HCT116 (cell line): ENCODE measurements at regions not wholly inside any gene's neighbourhood (a gene's known extent, or its start where the extent isn't known, plus 50 kb on each side); places are given as distances from the start of the nearest gene placed in this dataset.

Experiments used
- ATAC-seq: fragments of 200-7000 bp; cut with Tn5 transposase; 2 replicates; pipeline ENCODE4 v1.9.1; 2020; ENCODE audit warnings: mild to moderate bottlenecking, moderate library complexity
- BruUV-seq: library from RNA; stranded (reverse); fragments of 400-500 nt; replicated peaks from 2 replicates; lab custom pipeline; 2021; lab: Mats Ljungman, UMichigan
- CTCF ChIA-PET: fragments of 300-600 bp; sonication (Branson Sonifier 250); formaldehyde crosslinking; loops from one replicate; lab custom pipeline; 2021; ENCODE audit warnings: antibody characterized with exemption; lab: Charles Lee
- POLR2A ChIA-PET: fragments of 300-600, 350-600 bp; sonication (Branson Sonifier 250); formaldehyde crosslinking; loops from one replicate; lab custom pipeline; 2021; ENCODE audit warnings: antibody characterized with exemption; lab: Charles Lee
- RAD21 ChIA-PET, 2 experiments: fragments of 300-600 bp; sonication (Branson Sonifier 250); formaldehyde crosslinking; loops; one replicate each; lab custom pipeline; 2023; ENCODE audit warnings: low total read pairs in 2 of 2; ENCODE audit not compliant: uncharacterized antibody in 2 of 2, unreplicated experiment in 2 of 2, low non-redundant PET in 1 of 2; lab: Charles Lee
- DNase-seq: peaks from one replicate; pipeline ENCODE4 v3.0.0-alpha.2; 2010; ENCODE audit warnings: low read depth, low spot score
- H2AFZ ChIP-seq: fragments of 200-600 bp; shearing (Covaris generic), sonication (generic); 2 replicates; pipeline ENCODE4 v1.6.1; 2017; ENCODE audit warnings: low read depth, mixed run types, mixed read lengths, antibody characterized with exemption, low read length; ENCODE audit not compliant: poor library complexity, severe bottlenecking
- H3K27ac ChIP-seq: 2 replicates; pipeline ENCODE4 v1.5.1; 2012; ENCODE audit warnings: low read depth, low read length
- H3K27me3 ChIP-seq: fragments of 200-600 bp; sonication (generic); 2 replicates; pipeline ENCODE4 v1.6.1; 2016; ENCODE audit warnings: mixed run types, low read length, mixed read lengths; ENCODE audit not compliant: insufficient read depth
- H3K36me3 ChIP-seq, 2 experiments: fragments of 200-500 bp in 1 of 2; fragments of 200-600 bp in 1 of 2; sonication (Bioruptor generic) in 1 of 2; sonication (generic) in 1 of 2; 2 replicates each; pipeline versions ENCODE4 v1.5.1 to v1.6.1; 2014 to 2016; ENCODE audit warnings: low read length in 2 of 2, inconsistent platforms in 1 of 2, mixed read lengths in 1 of 2, mixed run types in 1 of 2; ENCODE audit not compliant: insufficient read depth in 2 of 2, control insufficient read depth in 1 of 2
- H3K4me1 ChIP-seq, 2 experiments: fragments of 200-600 bp in 1 of 2; sonication (generic) in 1 of 2; 2 replicates each; pipeline versions ENCODE4 v1.5.1 to v1.6.1; 2012 to 2017; ENCODE audit warnings: low read length in 2 of 2, inconsistent platforms in 1 of 2, mild to moderate bottlenecking in 1 of 2, mixed read lengths in 1 of 2, mixed run types in 1 of 2, moderate library complexity in 1 of 2; ENCODE audit not compliant: insufficient read depth in 2 of 2, control insufficient read depth in 1 of 2
- H3K4me2 ChIP-seq: fragments of 200-600 bp; sonication (generic); 2 replicates; pipeline ENCODE4 v1.6.1; 2017; ENCODE audit warnings: mixed run types, low read length, mixed read lengths
- H3K4me3 ChIP-seq, 2 experiments: fragments of 200-600 bp in 1 of 2; sonication (generic) in 1 of 2; replicated peaks in 1 of 2; 2 replicates each; pipeline ENCODE4 v1.5.1; 2011 to 2016; ENCODE audit warnings: low read length in 2 of 2, control low read depth in 1 of 2, low read depth in 1 of 2, mild to moderate bottlenecking in 1 of 2, mixed read lengths in 1 of 2, mixed run types in 1 of 2
- H3K79me2 ChIP-seq: fragments of 200-600 bp; sonication (generic); 2 replicates; pipeline ENCODE4 v1.6.1; 2017; ENCODE audit warnings: mild to moderate bottlenecking, mixed run types, low read length, moderate library complexity, mixed read lengths; ENCODE audit not compliant: insufficient read depth
- H3K9ac ChIP-seq: fragments of 200-600 bp; sonication (generic); 2 replicates; pipeline ENCODE4 v1.6.1; 2016; ENCODE audit warnings: low read length, mixed read lengths
- H3K9me2 ChIP-seq: fragments of 200-600 bp; sonication (generic), shearing (Covaris generic); 2 replicates; pipeline ENCODE4 v1.6.1; 2017; ENCODE audit warnings: mixed run types, mild to moderate bottlenecking, moderate library complexity; ENCODE audit not compliant: insufficient read depth
- H3K9me3 ChIP-seq, 2 experiments: fragments of 200-500 bp in 1 of 2; fragments of 200-600 bp in 1 of 2; sonication (Bioruptor generic) in 1 of 2; sonication (generic) in 1 of 2; 2 replicates each; pipeline ENCODE4 v1.6.1; 2014 to 2017; ENCODE audit warnings: low read length in 2 of 2, mixed read lengths in 2 of 2, inconsistent platforms in 1 of 2, low read depth in 1 of 2, mild to moderate bottlenecking in 1 of 2, mixed run types in 1 of 2, moderate library complexity in 1 of 2; ENCODE audit not compliant: control insufficient read depth in 1 of 2, insufficient read depth in 1 of 2
- H4K20me1 ChIP-seq: fragments of 200-600 bp; sonication (generic), shearing (Covaris generic); 2 replicates; pipeline ENCODE4 v1.6.1; 2017; ENCODE audit warnings: mixed run types, mild to moderate bottlenecking, moderate library complexity; ENCODE audit not compliant: insufficient read depth
- CEBPB ChIP-seq: IDR thresholded peaks from 2 replicates; pipeline ENCODE4 v1.6.1; 2012; ENCODE audit warnings: low read depth
- ELF1 ChIP-seq: IDR thresholded peaks from 2 replicates; pipeline ENCODE4 v1.6.1; 2012; ENCODE audit warnings: low read depth, borderline replicate concordance
- EZH2 ChIP-seq: fragments of 200-600 bp; sonication (generic); IDR thresholded peaks from 2 replicates; pipeline ENCODE4 v1.6.1; 2017; ENCODE audit warnings: antibody characterized with exemption, mixed run types
- EZH2phosphoT487 ChIP-seq: fragments of 200-600 bp; IDR thresholded peaks from 2 replicates; pipeline ENCODE4 v1.6.1; 2018; ENCODE audit warnings: antibody characterized with exemption, borderline replicate concordance
- FOSL1 ChIP-seq: IDR thresholded peaks from 2 replicates; pipeline ENCODE4 v1.6.1; 2012; ENCODE audit warnings: low read depth
- POLR2A ChIP-seq: IDR thresholded peaks from 2 replicates; pipeline ENCODE4 v1.7.0; 2011; ENCODE audit warnings: borderline replicate concordance; ENCODE audit not compliant: insufficient read depth, insufficient read length; ENCODE audit errors: extremely low read depth
- POLR2AphosphoS5 ChIP-seq: IDR thresholded peaks from 2 replicates; pipeline ENCODE4 v1.6.1; 2011; ENCODE audit warnings: mild to moderate bottlenecking, low read depth, low read length, moderate library complexity
- RAD21 ChIP-seq: IDR thresholded peaks from 2 replicates; pipeline ENCODE4 v1.6.1; 2012; ENCODE audit warnings: low read depth, mild to moderate bottlenecking
- SP1 ChIP-seq: IDR thresholded peaks from 2 replicates; pipeline ENCODE4 v1.6.1; 2012; ENCODE audit warnings: low read depth
- SRF ChIP-seq: IDR thresholded peaks from 2 replicates; pipeline ENCODE4 v1.6.1; 2012; ENCODE audit warnings: low read depth
- TCF7L2 ChIP-seq: IDR thresholded peaks from 2 replicates; pipeline ENCODE4 v1.7.0; 2011; ENCODE audit warnings: borderline replicate concordance, inconsistent platforms; ENCODE audit not compliant: insufficient read depth, insufficient read length; ENCODE audit errors: extremely low read depth
- YY1 ChIP-seq: IDR thresholded peaks from 2 replicates; pipeline ENCODE4 v1.6.1; 2011; ENCODE audit warnings: low read length, low read depth, moderate library complexity, mild to moderate bottlenecking; ENCODE audit not compliant: insufficient replicate concordance; ENCODE audit errors: extremely low read depth
- ZFX ChIP-seq: fragments of 450-650 bp; IDR thresholded peaks from 2 replicates; pipeline ENCODE4 v1.6.1; 2017
- intact Hi-C: fragments of 100-400 bp; cut with micrococcal nuclease; formaldehyde crosslinking; loops from 2 replicates; pipeline ENCODE4 v1.10.0; 2022
- TF ChIP-seq, protein P1 (sequence below): IDR thresholded peaks from 2 replicates; pipeline ENCODE4 v1.6.1; 2011; ENCODE audit warnings: mild to moderate bottlenecking, low read length, moderate library complexity; ENCODE audit not compliant: insufficient replicate concordance; ENCODE audit errors: extremely low read depth
- TF ChIP-seq, protein P2 (sequence below): IDR thresholded peaks from 2 replicates; pipeline ENCODE4 v1.6.1; 2012
- TF ChIP-seq, protein P3 (sequence below), 3 experiments: fragments of 200-600 bp in 1 of 3; sonication (generic) in 1 of 3; IDR thresholded peaks in 2 of 3; conservative IDR thresholded peaks in 1 of 3; 2 replicates each; pipeline ENCODE4 v1.5.1; 2012 to 2017; ENCODE audit warnings: low read depth in 2 of 3, low read length in 2 of 3, antibody characterized with exemption in 1 of 3, borderline replicate concordance in 1 of 3, control low read depth in 1 of 3, mild to moderate bottlenecking in 1 of 3, mixed read lengths in 1 of 3, mixed run types in 1 of 3, moderate library complexity in 1 of 3; ENCODE audit not compliant: insufficient read depth in 1 of 3
- TF ChIP-seq, protein P4 (sequence below): IDR thresholded peaks from 2 replicates; pipeline ENCODE4 v1.6.1; 2012

DNA sequence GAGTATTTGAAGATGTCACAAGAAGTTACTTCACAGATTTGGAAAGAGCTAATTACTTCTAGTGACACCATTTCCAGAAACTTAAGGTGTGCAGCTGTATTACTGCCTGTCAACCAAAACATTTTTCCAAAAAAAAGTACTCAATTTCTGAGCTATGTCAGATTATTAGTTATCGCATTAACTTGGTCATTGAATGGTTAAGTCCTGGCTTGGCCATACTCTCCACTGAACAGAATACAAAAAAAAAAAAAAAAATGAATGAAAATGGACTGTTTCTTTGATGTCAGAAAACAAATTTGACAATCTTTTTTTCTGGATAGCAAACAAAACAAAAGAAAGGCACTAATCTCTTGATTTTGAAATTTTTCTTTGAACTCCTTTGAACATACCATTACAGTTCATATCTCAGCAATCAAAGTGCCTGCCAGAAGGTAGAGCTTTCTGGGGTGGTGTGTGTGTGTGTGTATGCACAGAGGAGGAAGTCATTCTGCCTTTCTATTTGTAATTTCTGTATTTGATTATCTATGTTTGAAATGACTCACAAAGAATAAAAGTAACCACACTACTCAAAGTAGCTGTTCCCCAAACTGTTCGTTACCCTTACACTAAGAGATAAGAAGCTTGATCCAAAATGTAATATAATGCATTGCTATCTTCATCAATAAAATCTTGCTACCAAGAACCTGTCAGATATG, 210.8 kb upstream of the FUT9 start (continued):
- TF ChIP-seq, protein P1, sequence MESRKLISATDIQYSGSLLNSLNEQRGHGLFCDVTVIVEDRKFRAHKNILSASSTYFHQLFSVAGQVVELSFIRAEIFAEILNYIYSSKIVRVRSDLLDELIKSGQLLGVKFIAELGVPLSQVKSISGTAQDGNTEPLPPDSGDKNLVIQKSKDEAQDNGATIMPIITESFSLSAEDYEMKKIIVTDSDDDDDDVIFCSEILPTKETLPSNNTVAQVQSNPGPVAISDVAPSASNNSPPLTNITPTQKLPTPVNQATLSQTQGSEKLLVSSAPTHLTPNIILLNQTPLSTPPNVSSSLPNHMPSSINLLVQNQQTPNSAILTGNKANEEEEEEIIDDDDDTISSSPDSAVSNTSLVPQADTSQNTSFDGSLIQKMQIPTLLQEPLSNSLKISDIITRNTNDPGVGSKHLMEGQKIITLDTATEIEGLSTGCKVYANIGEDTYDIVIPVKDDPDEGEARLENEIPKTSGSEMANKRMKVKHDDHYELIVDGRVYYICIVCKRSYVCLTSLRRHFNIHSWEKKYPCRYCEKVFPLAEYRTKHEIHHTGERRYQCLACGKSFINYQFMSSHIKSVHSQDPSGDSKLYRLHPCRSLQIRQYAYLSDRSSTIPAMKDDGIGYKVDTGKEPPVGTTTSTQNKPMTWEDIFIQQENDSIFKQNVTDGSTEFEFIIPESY, result no peak
- TF ChIP-seq POLR2AphosphoS5, result no peak
- no peak for TF ChIP-seq FOSL1
- TF ChIP-seq, protein P2, sequence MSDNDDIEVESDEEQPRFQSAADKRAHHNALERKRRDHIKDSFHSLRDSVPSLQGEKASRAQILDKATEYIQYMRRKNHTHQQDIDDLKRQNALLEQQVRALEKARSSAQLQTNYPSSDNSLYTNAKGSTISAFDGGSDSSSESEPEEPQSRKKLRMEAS, result no peak
- TF ChIP-seq POLR2A, result no peak
- TF ChIP-seq TCF7L2, result no peak
- no peak for TF ChIP-seq ELF1
- no peak for TF ChIP-seq SP1
- TF ChIP-seq YY1, result no peak

DNA sequence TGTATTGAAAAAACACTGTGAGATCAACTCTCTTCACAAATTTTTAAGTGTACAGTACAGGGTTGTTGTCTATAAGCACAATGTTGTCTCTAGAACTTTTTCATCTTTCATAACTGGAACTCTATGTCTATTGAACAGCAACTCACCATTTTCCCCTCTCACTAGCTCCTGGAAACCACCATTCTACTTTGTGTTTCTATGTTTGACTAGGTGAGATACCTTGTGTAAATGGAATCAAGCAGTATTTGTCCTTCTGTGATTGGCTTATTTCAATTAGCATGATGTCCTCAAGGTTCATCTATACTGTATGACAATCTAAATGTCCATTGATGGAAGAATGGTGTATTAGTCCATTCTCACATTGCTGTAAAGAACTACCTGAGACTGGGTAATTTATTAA, 210.1 kb upstream of the FUT9 start:
- no peak for DNase-seq
- ChIA-PET POLR2A (no interaction called here), CTCF (no interaction called here), RAD21 (no interaction called here)
- Histone ChIP-seq H3K27me3 (no peaks in the 10 kb centered on the region), H3K79me2 (no peaks in the 10 kb centered on the region), H4K20me1 (no peaks in the 10 kb centered on the region), H3K4me2 (no peak overlapping the region), H3K9me2 (no peaks in the 10 kb centered on the region), H3K9ac (no peak overlapping the region), H3K36me3 (no peaks in the 10 kb centered on the region), H3K4me3 (no peak overlapping the region), H3K4me1 (no peaks in the 10 kb centered on the region), H3K27ac (no peak overlapping the region), H2AFZ (no peak overlapping the region), H3K9me3 (no peaks in the 10 kb centered on the region)
- no peak for ATAC-seq
- intact Hi-C loops, result no loop called here
- no TSS peak for BruUV-seq
- TF ChIP-seq ZFX (no peak), EZH2phosphoT487 (no peak), ELF1 (no peak), CEBPB (no peak), YY1 (no peak), POLR2AphosphoS5 (no peak), RAD21 (no peak), EZH2 (no peak), SRF (no peak), SP1 (no peak)
- TF ChIP-seq, protein P3, sequence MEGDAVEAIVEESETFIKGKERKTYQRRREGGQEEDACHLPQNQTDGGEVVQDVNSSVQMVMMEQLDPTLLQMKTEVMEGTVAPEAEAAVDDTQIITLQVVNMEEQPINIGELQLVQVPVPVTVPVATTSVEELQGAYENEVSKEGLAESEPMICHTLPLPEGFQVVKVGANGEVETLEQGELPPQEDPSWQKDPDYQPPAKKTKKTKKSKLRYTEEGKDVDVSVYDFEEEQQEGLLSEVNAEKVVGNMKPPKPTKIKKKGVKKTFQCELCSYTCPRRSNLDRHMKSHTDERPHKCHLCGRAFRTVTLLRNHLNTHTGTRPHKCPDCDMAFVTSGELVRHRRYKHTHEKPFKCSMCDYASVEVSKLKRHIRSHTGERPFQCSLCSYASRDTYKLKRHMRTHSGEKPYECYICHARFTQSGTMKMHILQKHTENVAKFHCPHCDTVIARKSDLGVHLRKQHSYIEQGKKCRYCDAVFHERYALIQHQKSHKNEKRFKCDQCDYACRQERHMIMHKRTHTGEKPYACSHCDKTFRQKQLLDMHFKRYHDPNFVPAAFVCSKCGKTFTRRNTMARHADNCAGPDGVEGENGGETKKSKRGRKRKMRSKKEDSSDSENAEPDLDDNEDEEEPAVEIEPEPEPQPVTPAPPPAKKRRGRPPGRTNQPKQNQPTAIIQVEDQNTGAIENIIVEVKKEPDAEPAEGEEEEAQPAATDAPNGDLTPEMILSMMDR (IDR thresholded peaks at IDR 0.05 in 2 of 3, conservative IDR thresholded peaks at IDR 0.05 in 1 of 3; ENCODE audit: borderline replicate concordance in 1 of 3, insufficient read depth in 1 of 3, low read depth in 2 of 3, low read length in 2 of 3), result no peak
- TF ChIP-seq, protein P4, sequence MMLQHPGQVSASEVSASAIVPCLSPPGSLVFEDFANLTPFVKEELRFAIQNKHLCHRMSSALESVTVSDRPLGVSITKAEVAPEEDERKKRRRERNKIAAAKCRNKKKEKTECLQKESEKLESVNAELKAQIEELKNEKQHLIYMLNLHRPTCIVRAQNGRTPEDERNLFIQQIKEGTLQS, result no peak
- TF ChIP-seq, protein P2, result no peak
- TF ChIP-seq, protein P1, result no peak
